IPS DF 4.7 (cell line): ENCODE measurements at regions not wholly inside any gene's neighbourhood (a gene's known extent, or its start where the extent isn't known, plus 50 kb on each side); places are given as distances from the start of the nearest gene placed in this dataset.
"Not testable (repeated sequence)": the region's sequence is repeated elsewhere in the genome, so short reads cannot be mapped to it uniquely, and the experiment has no call there.

ENCODE experiments used
- DNase-seq: peaks from one replicate; pipeline ENCODE4 v3.0.0-alpha.2; 2013; ENCODE audit warnings: low spot score; ENCODE audit errors: extremely low read depth

GRCh38 chr14:47919334-47919846 lies 244.0 kb upstream of the MDGA2 start:
- no peak for DNase-seq

- DNase-seq, result no peak
Observed at GRCh38 chr14:47917344-47917954, 242.0 kb upstream of the MDGA2 start.

- not testable (repeated sequence) for DNase-seq
Observed at GRCh38 chr14:47901141-47901540, 225.7 kb upstream of the MDGA2 start.

- DNase-seq, result no peak
Observed at GRCh38 chr14:47899685-47900084, 224.3 kb upstream of the MDGA2 start.

GRCh38 chr14:47874350-47874749 lies 198.9 kb upstream of the MDGA2 start:
- DNase-seq, result no peak

- no peak for DNase-seq
Observed at GRCh38 chr14:47872588-47872987, 197.2 kb upstream of the MDGA2 start.

GRCh38 chr14:47863441-47863840 lies 188.0 kb upstream of the MDGA2 start:
- no peak for DNase-seq

GRCh38 chr14:47857646-47858045 lies 182.2 kb upstream of the MDGA2 start:
- DNase-seq, result no peak

- DNase-seq, result no peak
Observed at GRCh38 chr14:47852278-47852677, 176.9 kb upstream of the MDGA2 start.

GRCh38 chr14:47846008-47846407 lies 170.6 kb upstream of the MDGA2 start:
- DNase-seq, result no peak

- DNase-seq, result no peak
Observed at GRCh38 chr14:47843236-47843635, 167.8 kb upstream of the MDGA2 start.

GRCh38 chr14:47833011-47833410 lies 157.6 kb upstream of the MDGA2 start:
- no peak for DNase-seq

GRCh38 chr14:47826809-47827208 lies 151.4 kb upstream of the MDGA2 start:
- DNase-seq, result no peak

- no peak for DNase-seq
Observed at GRCh38 chr14:47822326-47822725, 146.9 kb upstream of the MDGA2 start.

GRCh38 chr14:47821135-47821534 lies 145.7 kb upstream of the MDGA2 start:
- no peak for DNase-seq

- no peak for DNase-seq
Observed at GRCh38 chr14:47790477-47790876, 115.1 kb upstream of the MDGA2 start.

- DNase-seq, result no peak
Observed at GRCh38 chr14:47785058-47785457, 109.7 kb upstream of the MDGA2 start.

- no peak for DNase-seq
Observed at GRCh38 chr14:47778631-47779030, 103.2 kb upstream of the MDGA2 start.

GRCh38 chr14:47772652-47773051 lies 97.2 kb upstream of the MDGA2 start:
- DNase-seq, result no peak

GRCh38 chr14:47763188-47763854 lies 87.9 kb upstream of the MDGA2 start:
- no peak for DNase-seq

GRCh38 chr14:47746986-47747385 lies 71.6 kb upstream of the MDGA2 start:
- no peak for DNase-seq

GRCh38 chr14:47744155-47744554 lies 68.8 kb upstream of the MDGA2 start:
- no peak for DNase-seq

- DNase-seq, result no peak
Observed at GRCh38 chr14:47739541-47739940, 64.1 kb upstream of the MDGA2 start.
